KMS-11 (cell line): ENCODE measurements at regions not wholly inside any gene's neighbourhood (a gene's known extent, or its start where the extent isn't known, plus 50 kb on each side); places are given as distances from the start of the nearest gene placed in this dataset.

Experiments
- H2AFZ ChIP-seq: fragments of 200-600 bp; sonication (generic); 2 replicates; pipeline ENCODE4 v1.6.1; 2016; ENCODE audit warnings: antibody characterized with exemption, mixed run types, low read depth
- H3K27ac ChIP-seq: fragments of 200-600 bp; sonication (generic); 2 replicates; pipeline ENCODE4 v1.6.1; 2016; ENCODE audit warnings: mild to moderate bottlenecking, mixed run types
- H3K27me3 ChIP-seq: fragments of 200-600 bp; sonication (generic); 2 replicates; pipeline ENCODE4 v1.6.1; 2017; ENCODE audit warnings: mild to moderate bottlenecking, low read depth, mixed run types, moderate library complexity; ENCODE audit not compliant: insufficient read depth
- H3K36me3 ChIP-seq: fragments of 200-600 bp; sonication (generic); 2 replicates; pipeline ENCODE4 v1.6.1; 2017; ENCODE audit warnings: mild to moderate bottlenecking, mixed run types; ENCODE audit not compliant: insufficient read depth
- H3K4me1 ChIP-seq: fragments of 200-600 bp; sonication (generic); 2 replicates; pipeline ENCODE4 v1.6.1; 2016; ENCODE audit warnings: mild to moderate bottlenecking, low read depth, mixed run types; ENCODE audit not compliant: poor library complexity, severe bottlenecking
- H3K4me2 ChIP-seq: fragments of 200-600 bp; sonication (generic); 2 replicates; pipeline ENCODE4 v1.7.0; 2016; ENCODE audit warnings: mild to moderate bottlenecking, mixed run types
- H3K4me3 ChIP-seq: fragments of 200-600 bp; sonication (generic); IDR thresholded peaks from 2 replicates; pipeline ENCODE4 v1.6.1; 2017; ENCODE audit warnings: low read depth, low read length, mixed read lengths; ENCODE audit not compliant: insufficient read depth
- H3K79me2 ChIP-seq: fragments of 200-600 bp; sonication (generic); 2 replicates; pipeline ENCODE4 v1.6.1; 2016; ENCODE audit warnings: low read depth, mixed run types; ENCODE audit not compliant: insufficient read depth
- H3K9ac ChIP-seq: fragments of 200-600 bp; sonication (generic); 2 replicates; pipeline ENCODE4 v1.6.1; 2016; ENCODE audit warnings: mild to moderate bottlenecking, mixed run types
- H4K20me1 ChIP-seq: fragments of 200-600 bp; sonication (generic); 2 replicates; pipeline ENCODE4 v1.6.1; 2016; ENCODE audit warnings: mild to moderate bottlenecking, mixed run types; ENCODE audit not compliant: insufficient read depth
- CTCF ChIP-seq: fragments of 200-600 bp; sonication (generic); conservative IDR thresholded peaks from 2 replicates; pipeline ENCODE4 v1.6.1; 2017; ENCODE audit warnings: low read depth, mild to moderate bottlenecking, antibody characterized with exemption, low read length, moderate library complexity, mixed read lengths

GRCh38 chr22:27650985-27651384 lies 150.6 kb downstream of the MN1 start:
- H3K27ac ChIP-seq = no peak overlapping the region

GRCh38 chr22:27651486-27651885 lies 150.1 kb downstream of the MN1 start:
- H3K27ac ChIP-seq = no peak overlapping the region
- no peaks in the 10 kb centered on the region for H3K36me3 ChIP-seq
- no peaks in the 10 kb centered on the region for H4K20me1 ChIP-seq
- H3K4me3 ChIP-seq = no peak overlapping the region
- H3K9ac ChIP-seq = no peak overlapping the region
- no peak overlapping the region for H3K4me2 ChIP-seq
- H3K4me1 ChIP-seq = no peaks in the 10 kb centered on the region
- no peak overlapping the region for H2AFZ ChIP-seq
- no peaks in the 10 kb centered on the region; the same call in 1 of the 2 replicates for H3K27me3 ChIP-seq
- H3K79me2 ChIP-seq = no peaks in the 10 kb centered on the region
- no peak for TF ChIP-seq CTCF

More at GRCh38 chr22:27650985-27651384, 150.6 kb downstream of the MN1 start:
- Histone ChIP-seq H4K20me1 (no peaks in the 10 kb centered on the region), H3K4me1 (no peaks in the 10 kb centered on the region), H3K79me2 (no peaks in the 10 kb centered on the region), H3K27me3 (no peaks in the 10 kb centered on the region; the same call in 1 of the 2 replicates), H2AFZ (no peak overlapping the region), H3K36me3 (no peaks in the 10 kb centered on the region), H3K9ac (no peak overlapping the region), H3K4me2 (no peak overlapping the region), H3K4me3 (no peak overlapping the region)
- TF ChIP-seq CTCF = no peak

GRCh38 chr22:27654546-27655445 lies 146.8 kb downstream of the MN1 start:
- no peak overlapping the region for H3K4me2 ChIP-seq
- no peaks in the 10 kb centered on the region for H3K4me1 ChIP-seq

GRCh38 chr22:27655582-27656185 lies 145.9 kb downstream of the MN1 start:
- no peak for TF ChIP-seq CTCF
- Histone ChIP-seq H3K27ac (no peak overlapping the region), H3K4me2 (no peak overlapping the region)

More at GRCh38 chr22:27654546-27655445, 146.8 kb downstream of the MN1 start:
- Histone ChIP-seq H2AFZ (no peak overlapping the region), H3K27me3 (no peaks in the 10 kb centered on the region), H3K36me3 (no peaks in the 10 kb centered on the region), H3K9ac (no peak overlapping the region), H3K4me3 (no peak overlapping the region), H3K79me2 (no peaks in the 10 kb centered on the region), H4K20me1 (no peaks in the 10 kb centered on the region), H3K27ac (no peak overlapping the region)
- no peak for TF ChIP-seq CTCF

More at GRCh38 chr22:27655582-27656185, 145.9 kb downstream of the MN1 start:
- H3K4me1 ChIP-seq = no peaks in the 10 kb centered on the region
- no peak overlapping the region for H3K9ac ChIP-seq
- H3K4me3 ChIP-seq = no peak overlapping the region
- no peaks in the 10 kb centered on the region for H3K79me2 ChIP-seq
- H4K20me1 ChIP-seq = no peaks in the 10 kb centered on the region
- H2AFZ ChIP-seq = no peak overlapping the region
- no peaks in the 10 kb centered on the region; the same call in 1 of the 2 replicates for H3K27me3 ChIP-seq
- H3K36me3 ChIP-seq = no peaks in the 10 kb centered on the region
